ENCODE measurements at regions not wholly inside any gene's neighbourhood (a gene's known extent, or its start where the extent isn't known, plus 50 kb on each side); places are given as distances from the start of the nearest gene placed in this dataset.

DNA sequence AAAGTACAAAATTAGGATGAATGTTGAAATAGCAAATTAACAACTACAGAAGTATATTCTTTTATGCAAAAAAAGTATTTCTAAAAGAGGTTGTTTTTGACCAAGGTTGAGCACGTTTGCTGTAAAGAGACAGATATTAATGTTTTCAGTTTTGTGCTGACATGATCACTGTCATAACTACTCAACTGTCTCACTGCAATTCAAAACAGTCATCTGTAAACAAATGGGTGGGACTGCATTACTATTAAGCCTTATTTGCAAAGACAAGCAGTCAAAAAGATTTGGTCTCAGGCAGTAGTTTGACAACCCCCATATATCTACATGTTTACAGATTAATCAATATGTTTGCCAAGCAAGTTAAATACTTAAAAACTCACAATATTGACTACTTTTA lies 109.1 kb upstream of the ZNF385D start:
- H3K9ac ChIP-seq (ENCODE audit: extremely low read depth, insufficient read length, low read length) = no peak overlapping the region
- H3K4me2 ChIP-seq (ENCODE audit: insufficient read depth, insufficient read length, low read length) = no peak overlapping the region
- H4K8ac ChIP-seq (replicated peaks; ENCODE audit: insufficient read length, low read depth, low read length) = no peak overlapping the region
- H3K36me3 Mint-ChIP-seq (ENCODE audit: insufficient read depth in 1 of 3, low read depth in 3 of 3) = no peaks in the 10 kb centered on the region
- H3K23me2 ChIP-seq (ENCODE audit: insufficient read length, low read depth, low read length, poor library complexity, severe bottlenecking) = no peaks in the 10 kb centered on the region
- no peaks in the 10 kb centered on the region for H3K27me3 Mint-ChIP-seq (ENCODE audit: low read depth)
- H3T11ph ChIP-seq (ENCODE audit: low read length) = no peak overlapping the region
- no peak overlapping the region for H3K4me3 Mint-ChIP-seq
- no peak overlapping the region for H2BK20ac ChIP-seq (ENCODE audit: low read depth, low read length, poor library complexity, severe bottlenecking)
- no peak overlapping the region for H4K5ac ChIP-seq (ENCODE audit: insufficient read length, low read depth, low read length)
- no peaks in the 10 kb centered on the region for H3K79me1 ChIP-seq (ENCODE audit: insufficient read depth, low read depth, low read length, poor library complexity, severe bottlenecking)
- no peaks in the 10 kb centered on the region for H3K9me3 Mint-ChIP-seq
- no peak overlapping the region for H2AFZ ChIP-seq (ENCODE audit: low read length)
- no peak overlapping the region for H3K14ac ChIP-seq (ENCODE audit: insufficient read depth, low read length)
- no peak overlapping the region for H3K4ac ChIP-seq (ENCODE audit: low read depth, low read length)
- H3K18ac ChIP-seq (ENCODE audit: insufficient read length, low read depth, low read length) = no peak overlapping the region
- H3K27ac ChIP-seq (ENCODE audit: insufficient read length, low read depth, low read length) = no peak overlapping the region
- WGBS (ENCODE audit: extremely low coverage, insufficient read length, low lambda C conversion rate) = no CpG with 5 or more reads among the region's 1 CpG
- H3K27ac Mint-ChIP-seq = no peak overlapping the region
- H4K91ac ChIP-seq (ENCODE audit: insufficient read length, low read depth, low read length) = no peak overlapping the region
- H3K9me3 ChIP-seq (ENCODE audit: control insufficient read depth, low read depth, low read length) = no peaks in the 10 kb centered on the region
- H3K79me2 ChIP-seq (ENCODE audit: insufficient read depth, low read length) = no peaks in the 10 kb centered on the region
- H4K20me1 ChIP-seq (ENCODE audit: control insufficient read depth, insufficient read depth, insufficient read length) = no peaks in the 10 kb centered on the region
- no peak overlapping the region for H3K23ac ChIP-seq (ENCODE audit: insufficient read length, low read depth, low read length)
- H3K56ac ChIP-seq (ENCODE audit: insufficient read length, low read depth, low read length) = no peak overlapping the region
- no peak overlapping the region for H2BK15ac ChIP-seq (ENCODE audit: low read depth, low read length)
- no peak overlapping the region for H2BK5ac ChIP-seq (ENCODE audit: insufficient read length, low read length)
- no peak for DNase-seq
- H3K27me3 ChIP-seq (ENCODE audit: insufficient read depth, low read length) = no peaks in the 10 kb centered on the region
- no peak overlapping the region for H2AK5ac ChIP-seq (ENCODE audit: insufficient read length, low read length)
- no peak overlapping the region for H2BK120ac ChIP-seq (ENCODE audit: low read depth, low read length, poor library complexity, severe bottlenecking)
- no peak overlapping the region for H2BK12ac ChIP-seq (ENCODE audit: insufficient read length, low read depth, low read length)
- peaks cover 15 to 16% of the 10 kb centered on the region in 2 experiments for H3K4me1 Mint-ChIP-seq
- TF ChIP-seq, protein P1, sequence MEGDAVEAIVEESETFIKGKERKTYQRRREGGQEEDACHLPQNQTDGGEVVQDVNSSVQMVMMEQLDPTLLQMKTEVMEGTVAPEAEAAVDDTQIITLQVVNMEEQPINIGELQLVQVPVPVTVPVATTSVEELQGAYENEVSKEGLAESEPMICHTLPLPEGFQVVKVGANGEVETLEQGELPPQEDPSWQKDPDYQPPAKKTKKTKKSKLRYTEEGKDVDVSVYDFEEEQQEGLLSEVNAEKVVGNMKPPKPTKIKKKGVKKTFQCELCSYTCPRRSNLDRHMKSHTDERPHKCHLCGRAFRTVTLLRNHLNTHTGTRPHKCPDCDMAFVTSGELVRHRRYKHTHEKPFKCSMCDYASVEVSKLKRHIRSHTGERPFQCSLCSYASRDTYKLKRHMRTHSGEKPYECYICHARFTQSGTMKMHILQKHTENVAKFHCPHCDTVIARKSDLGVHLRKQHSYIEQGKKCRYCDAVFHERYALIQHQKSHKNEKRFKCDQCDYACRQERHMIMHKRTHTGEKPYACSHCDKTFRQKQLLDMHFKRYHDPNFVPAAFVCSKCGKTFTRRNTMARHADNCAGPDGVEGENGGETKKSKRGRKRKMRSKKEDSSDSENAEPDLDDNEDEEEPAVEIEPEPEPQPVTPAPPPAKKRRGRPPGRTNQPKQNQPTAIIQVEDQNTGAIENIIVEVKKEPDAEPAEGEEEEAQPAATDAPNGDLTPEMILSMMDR (conservative IDR thresholded peaks at IDR 0.05) = no peak
- H3K4me1 ChIP-seq (ENCODE audit: insufficient read depth, low read length) = no peaks in the 10 kb centered on the region; the same call in 1 of the 2 replicates
